Upper lobe of left lung (tissue), 6 donors: ENCODE measurements at regions not wholly inside any gene's neighbourhood (a gene's known extent, or its start where the extent isn't known, plus 50 kb on each side); places are given as distances from the start of the nearest gene placed in this dataset.

ENCODE experiments used
- ATAC-seq, 2 donors: fragments of 200-7000 bp; cut with Tn5 transposase; one replicate each; pipeline ENCODE4 v1.9.1; 2022; ENCODE audit warnings: mild to moderate bottlenecking in 2 of 2, moderate library complexity in 2 of 2; ENCODE audit not compliant: low FRiP score in 2 of 2
- DNase-seq, 2 donors: peaks; one replicate each; pipeline ENCODE4 v3.0.0-alpha.2; 2019 to 2020
- H3K27ac ChIP-seq, 4 donors: fragments of 200-600 bp; sonication (generic); one replicate each; pipeline ENCODE4 v1.5.1; 2016 to 2019
- H3K27me3 ChIP-seq, 4 donors: fragments of 200-600 bp; sonication (generic); one replicate each; pipeline ENCODE4 v1.5.1; 2017 to 2019
- H3K36me3 ChIP-seq, 4 donors: fragments of 200-600 bp; sonication (generic); one replicate each; pipeline ENCODE4 v1.5.1; 2016 to 2019
- H3K4me1 ChIP-seq, 4 donors: fragments of 200-600 bp; sonication (generic); one replicate each; pipeline ENCODE4 v1.5.1; 2018 to 2019
- H3K4me3 ChIP-seq, 4 donors: fragments of 200-600 bp; sonication (generic); one replicate each; pipeline ENCODE4 v1.5.1; 2017 to 2019; ENCODE audit warnings: mild to moderate bottlenecking in 2 of 4, moderate library complexity in 1 of 4
- H3K9me3 ChIP-seq, 4 donors: fragments of 200-600 bp; sonication (generic); one replicate each; pipeline ENCODE4 v1.5.1; 2018 to 2019
- EP300 ChIP-seq, 4 donors: sonication (generic); formaldehyde crosslinking; IDR thresholded peaks; one replicate each; pipeline ENCODE4 v1.5.1; 2017; ENCODE audit warnings: antibody characterized with exemption in 4 of 4, control low read depth in 2 of 4
- POLR2A ChIP-seq, 4 donors: fragments of 450-650 bp; IDR thresholded peaks; one replicate each; pipeline ENCODE4 v1.5.1; 2016 to 2017; ENCODE audit warnings: antibody characterized with exemption in 4 of 4, mild to moderate bottlenecking in 2 of 4
- POLR2AphosphoS5 ChIP-seq, 2 donors: sonication (generic); formaldehyde crosslinking; IDR thresholded peaks; one replicate each; pipeline ENCODE4 v1.5.1; 2017; ENCODE audit warnings: antibody characterized with exemption in 2 of 2
- WGBS, 2 donors: methylation state at CpG; one replicate each; pipeline ENCODE4 v1.1.5; 2017 to 2018; 5-methylcytosine and 5-hydroxymethylcytosine counted together
- TF ChIP-seq, protein P1 (sequence below), 6 experiments: fragments of 450-650 bp in 4 of 6; fragments of 200-600 bp in 2 of 6; sonication (generic) in 2 of 6; IDR thresholded peaks; one replicate each; pipeline ENCODE4 v1.5.1; 2016 to 2019; ENCODE audit warnings: antibody characterized with exemption in 6 of 6
- donor health status: DM: no; HTN: no; CAD: no; lungs with moderate emphysema.
- donor health status: DM: no; HTN: yes; CAD: no; lungs with severe emphysema.

GRCh38 chr6:68296126-68296525, 339.0 kb upstream of the ADGRB3 start:
- Histone ChIP-seq H3K27ac (no peak overlapping the region), H3K4me3 (no peak overlapping the region), H3K4me1 (no peaks in the 10 kb centered on the region), H3K36me3 (no peaks in the 10 kb centered on the region), H3K9me3 (no peaks in the 10 kb centered on the region), H3K27me3 (no peaks in the 10 kb centered on the region)
- DNase-seq (no peak), ATAC-seq (no peak)
- TF ChIP-seq, protein P1, sequence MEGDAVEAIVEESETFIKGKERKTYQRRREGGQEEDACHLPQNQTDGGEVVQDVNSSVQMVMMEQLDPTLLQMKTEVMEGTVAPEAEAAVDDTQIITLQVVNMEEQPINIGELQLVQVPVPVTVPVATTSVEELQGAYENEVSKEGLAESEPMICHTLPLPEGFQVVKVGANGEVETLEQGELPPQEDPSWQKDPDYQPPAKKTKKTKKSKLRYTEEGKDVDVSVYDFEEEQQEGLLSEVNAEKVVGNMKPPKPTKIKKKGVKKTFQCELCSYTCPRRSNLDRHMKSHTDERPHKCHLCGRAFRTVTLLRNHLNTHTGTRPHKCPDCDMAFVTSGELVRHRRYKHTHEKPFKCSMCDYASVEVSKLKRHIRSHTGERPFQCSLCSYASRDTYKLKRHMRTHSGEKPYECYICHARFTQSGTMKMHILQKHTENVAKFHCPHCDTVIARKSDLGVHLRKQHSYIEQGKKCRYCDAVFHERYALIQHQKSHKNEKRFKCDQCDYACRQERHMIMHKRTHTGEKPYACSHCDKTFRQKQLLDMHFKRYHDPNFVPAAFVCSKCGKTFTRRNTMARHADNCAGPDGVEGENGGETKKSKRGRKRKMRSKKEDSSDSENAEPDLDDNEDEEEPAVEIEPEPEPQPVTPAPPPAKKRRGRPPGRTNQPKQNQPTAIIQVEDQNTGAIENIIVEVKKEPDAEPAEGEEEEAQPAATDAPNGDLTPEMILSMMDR (IDR thresholded peaks at IDR 0.05), result no peak
- no peak for TF ChIP-seq POLR2A (IDR thresholded peaks at IDR 0.05)
- no peak for TF ChIP-seq EP300 (IDR thresholded peaks at IDR 0.05)
- TF ChIP-seq POLR2AphosphoS5 (IDR thresholded peaks at IDR 0.05), result no peak

DNA sequence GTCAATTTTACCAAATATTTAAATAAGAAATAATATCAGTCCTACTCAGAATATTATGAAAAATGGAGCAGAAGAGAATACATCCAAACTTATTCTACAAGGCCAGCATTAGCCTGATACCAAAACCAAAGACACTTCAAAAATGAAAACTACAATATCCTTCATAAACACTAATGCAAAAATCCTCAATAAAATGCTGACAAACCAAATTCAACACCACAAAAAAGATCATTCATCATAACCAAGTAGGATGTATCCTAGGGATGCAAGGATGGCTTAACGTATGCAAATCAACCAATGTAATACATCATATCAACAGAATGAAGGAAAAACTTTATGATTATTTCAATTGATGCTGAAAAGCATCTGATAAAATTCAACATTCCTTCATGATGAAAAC, 352.4 kb upstream of the ADGRB3 start:
- 44 to 84% methylated on average over 1 of the region's 1 CpG for WGBS, 2 donors
- no peak overlapping the region for H3K27ac ChIP-seq
- TF ChIP-seq, protein P1 (IDR thresholded peaks at IDR 0.05), result no peak
- H3K4me3 ChIP-seq, result no peak overlapping the region
- H3K9me3 ChIP-seq, result no peaks in the 10 kb centered on the region
- ATAC-seq (no peak), DNase-seq (no peak)
- H3K36me3 ChIP-seq, result no peaks in the 10 kb centered on the region
- no peaks in the 10 kb centered on the region for H3K27me3 ChIP-seq
- H3K4me1 ChIP-seq, result no peaks in the 10 kb centered on the region

- 81 to 86% methylated on average over 3 of the region's 3 CpGs for WGBS, 2 donors
- TF ChIP-seq POLR2AphosphoS5 (IDR thresholded peaks at IDR 0.05), result peak in 1 of 2 donors; percentile 8
- TF ChIP-seq, protein P1 (IDR thresholded peaks at IDR 0.05), result no peak
- Histone ChIP-seq H3K4me3 (no peak overlapping the region), H3K36me3 (no peaks in the 10 kb centered on the region), H3K9me3 (no peaks in the 10 kb centered on the region), H3K27me3 (no peaks in the 10 kb centered on the region), H3K27ac (no peak overlapping the region), H3K4me1 (no peaks in the 10 kb centered on the region)
- peak in 1 of 2 donors; percentile 79 for DNase-seq
- ATAC-seq, result no peak
Measured at GRCh38 chr6:68279793-68280557, 355.1 kb upstream of the ADGRB3 start.

- ATAC-seq, result no peak
- Histone ChIP-seq H3K4me3 (no peak overlapping the region), H3K36me3 (no peaks in the 10 kb centered on the region), H3K4me1 (no peaks in the 10 kb centered on the region), H3K27ac (no peak overlapping the region), H3K9me3 (no peaks in the 10 kb centered on the region), H3K27me3 (no peaks in the 10 kb centered on the region)
- TF ChIP-seq EP300 (IDR thresholded peaks at IDR 0.05) (no peak), POLR2AphosphoS5 (IDR thresholded peaks at IDR 0.05) (no peak), POLR2A (IDR thresholded peaks at IDR 0.05) (no peak)
- TF ChIP-seq, protein P1 (IDR thresholded peaks at IDR 0.05), result no peak
- DNase-seq, result no peak
Measured at GRCh38 chr6:68273297-68273696, 361.8 kb upstream of the ADGRB3 start.

GRCh38 chr6:68256391-68256790, 378.7 kb upstream of the ADGRB3 start:
- Histone ChIP-seq H3K27me3 (no peaks in the 10 kb centered on the region), H3K27ac (no peak overlapping the region), H3K36me3 (no peaks in the 10 kb centered on the region), H3K9me3 (peaks cover 0 to 7% (median 2%) of the 10 kb centered on the region in 4 donors), H3K4me1 (no peaks in the 10 kb centered on the region), H3K4me3 (no peak overlapping the region)
- TF ChIP-seq, protein P1 (IDR thresholded peaks at IDR 0.05), result no peak
- no peak for TF ChIP-seq POLR2A (IDR thresholded peaks at IDR 0.05)
- TF ChIP-seq POLR2AphosphoS5 (IDR thresholded peaks at IDR 0.05), result no peak
- no peak for TF ChIP-seq EP300 (IDR thresholded peaks at IDR 0.05)
- no peak for ATAC-seq
- WGBS, 2 donors, result 48 to 78% methylated on average over 2 of the region's 2 CpGs
- no peak for DNase-seq
